ENCODE measurements at regions not wholly inside any gene's neighbourhood (a gene's known extent, or its start where the extent isn't known, plus 50 kb on each side); places are given as distances from the start of the nearest gene placed in this dataset.
"Not testable (repeated sequence)": the region's sequence is repeated elsewhere in the genome, so short reads cannot be mapped to it uniquely, and the experiment has no call there.

- no peak for DNase-seq
Observed at GRCh38 chr3:191074511-191074910, 124.5 kb upstream of the OSTN start.

GRCh38 chr3:191070762-191071403 is 128.2 kb upstream of the OSTN start:
- no peak for DNase-seq

- DNase-seq: no peak
Observed at GRCh38 chr3:191070201-191070600, 128.8 kb upstream of the OSTN start.

GRCh38 chr3:191068946-191069813 is 129.9 kb upstream of the OSTN start:
- DNase-seq: no peak

GRCh38 chr3:191066669-191067068 is 132.4 kb upstream of the OSTN start:
- no peak for DNase-seq

GRCh38 chr3:191065181-191065805 is 133.7 kb upstream of the OSTN start:
- DNase-seq: no peak

- no peak for DNase-seq
Observed at GRCh38 chr3:191051037-191051436, 148.0 kb upstream of the OSTN start.

GRCh38 chr3:191047930-191048329 is 151.1 kb upstream of the OSTN start:
- no peak for DNase-seq

- DNase-seq: no peak
Observed at GRCh38 chr3:191030929-191031328, 168.1 kb upstream of the OSTN start.

- no peak for DNase-seq
Observed at GRCh38 chr3:191030491-191030890, 168.0 kb upstream of the GMNC start.

GRCh38 chr3:191026746-191027145 is 164.3 kb upstream of the GMNC start:
- DNase-seq: no peak

- DNase-seq: no peak
Observed at GRCh38 chr3:191020730-191021396, 158.4 kb upstream of the GMNC start.

GRCh38 chr3:191019855-191020254 is 157.4 kb upstream of the GMNC start:
- DNase-seq: no peak

GRCh38 chr3:191015960-191016359 is 153.5 kb upstream of the GMNC start:
- DNase-seq: not testable (repeated sequence)

GRCh38 chr3:191008074-191008473 is 145.6 kb upstream of the GMNC start:
- DNase-seq: no peak

GRCh38 chr3:191005790-191006189 is 143.3 kb upstream of the GMNC start:
- DNase-seq: no peak

- DNase-seq: no peak
Observed at GRCh38 chr3:191003742-191004141, 141.2 kb upstream of the GMNC start.

- DNase-seq: no peak
Observed at GRCh38 chr3:190996181-190996775, 133.8 kb upstream of the GMNC start.

GRCh38 chr3:190995156-190995555 is 132.7 kb upstream of the GMNC start:
- no peak for DNase-seq

- no peak for DNase-seq
Observed at GRCh38 chr3:190990898-190991297, 128.4 kb upstream of the GMNC start.

- peak; percentile 43 for DNase-seq
Observed at GRCh38 chr3:190989218-190989617, 126.7 kb upstream of the GMNC start.

GRCh38 chr3:190988102-190988501 is 125.6 kb upstream of the GMNC start:
- no peak for DNase-seq
